Stimulated activated effector memory CD8-positive, alpha-beta T cell treated with anti-CD3 and anti-CD28 coated beads, Interleukin-12 subunit alpha, Interleukin-12 subunit beta, amount 100 ng/mL, for 72 hours (primary cell): ENCODE measurements at regions not wholly inside any gene's neighbourhood (a gene's known extent, or its start where the extent isn't known, plus 50 kb on each side); places are given as distances from the start of the nearest gene placed in this dataset.
"Not testable (repeated sequence)": the region's sequence is repeated elsewhere in the genome, so short reads cannot be mapped to it uniquely, and the experiment has no call there.

Source experiments
- ATAC-seq: fragments of 150-1000 bp; cut with Tn5 transposase; 2 replicates; pipeline ENCODE4 v1.10.0; 2021
- DNase-seq, 2 donors: peaks; one replicate each; pipeline ENCODE4 v3.0.0; 2021 to 2022; ENCODE audit warnings: low spot score in 2 of 2
- H3K27ac Mint-ChIP-seq: one replicate; pipeline ENCODE4 v1.8.0; 2022; ENCODE audit warnings: mild to moderate bottlenecking, mixed read lengths
- H3K36me3 Mint-ChIP-seq: one replicate; pipeline ENCODE4 v1.8.0; 2022; ENCODE audit warnings: mild to moderate bottlenecking, mixed read lengths
- H3K4me1 Mint-ChIP-seq: one replicate; pipeline ENCODE4 v1.8.0; 2022; ENCODE audit warnings: mixed read lengths
- H3K4me3 Mint-ChIP-seq: one replicate; pipeline ENCODE4 v1.8.0; 2022; ENCODE audit warnings: mild to moderate bottlenecking, mixed read lengths
- H3K9me3 Mint-ChIP-seq: one replicate; pipeline ENCODE4 v1.8.0; 2022; ENCODE audit warnings: mixed read lengths

DNA sequence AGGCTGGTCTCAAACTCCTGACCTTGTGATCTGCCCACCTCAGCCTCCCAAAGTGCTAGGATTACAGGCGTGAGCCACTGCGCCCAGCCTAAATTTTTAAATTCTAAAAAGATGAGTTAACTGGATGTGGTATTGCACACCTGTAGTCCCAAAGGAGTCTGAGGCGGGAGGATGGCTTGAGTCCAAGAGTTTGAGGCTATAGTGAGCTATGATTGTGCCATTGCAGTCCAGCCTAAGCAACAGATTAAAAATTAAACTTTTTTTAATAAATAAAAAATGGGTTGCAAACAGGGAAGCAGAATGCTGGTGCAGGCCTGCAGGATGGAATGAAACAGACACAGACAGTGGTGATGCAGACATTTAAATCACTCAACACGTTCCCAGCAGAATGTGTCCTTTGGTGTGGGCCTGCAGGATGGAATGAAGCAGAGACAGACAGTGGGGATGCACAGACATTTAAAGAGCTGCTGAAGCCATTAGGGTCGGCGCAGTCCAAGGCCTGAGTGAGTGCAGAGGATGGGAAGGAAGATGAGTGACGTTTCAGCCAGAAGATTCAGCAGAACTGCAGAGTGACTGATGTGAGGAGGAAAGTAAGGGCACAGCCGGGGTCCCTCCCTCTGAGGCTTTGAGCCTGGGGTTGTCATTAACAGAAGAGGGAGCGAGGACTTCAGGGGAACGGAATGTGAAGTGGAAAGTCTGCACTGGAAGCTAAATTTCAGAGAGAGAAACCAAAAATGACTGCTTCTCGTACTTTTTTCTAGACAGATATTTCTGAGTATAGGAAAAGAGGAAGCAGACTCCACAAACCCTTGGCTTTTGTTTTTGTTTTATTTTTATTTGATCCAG is 117.5 kb downstream of the RIN2 start:
- DNase-seq (no peak), ATAC-seq (no peak)
- H3K4me3 Mint-ChIP-seq: no peak overlapping the region
- no peak overlapping the region for H3K27ac Mint-ChIP-seq
- no peaks in the 10 kb centered on the region for H3K4me1 Mint-ChIP-seq
- no peaks in the 10 kb centered on the region for H3K9me3 Mint-ChIP-seq
- H3K36me3 Mint-ChIP-seq: no peaks in the 10 kb centered on the region

DNA sequence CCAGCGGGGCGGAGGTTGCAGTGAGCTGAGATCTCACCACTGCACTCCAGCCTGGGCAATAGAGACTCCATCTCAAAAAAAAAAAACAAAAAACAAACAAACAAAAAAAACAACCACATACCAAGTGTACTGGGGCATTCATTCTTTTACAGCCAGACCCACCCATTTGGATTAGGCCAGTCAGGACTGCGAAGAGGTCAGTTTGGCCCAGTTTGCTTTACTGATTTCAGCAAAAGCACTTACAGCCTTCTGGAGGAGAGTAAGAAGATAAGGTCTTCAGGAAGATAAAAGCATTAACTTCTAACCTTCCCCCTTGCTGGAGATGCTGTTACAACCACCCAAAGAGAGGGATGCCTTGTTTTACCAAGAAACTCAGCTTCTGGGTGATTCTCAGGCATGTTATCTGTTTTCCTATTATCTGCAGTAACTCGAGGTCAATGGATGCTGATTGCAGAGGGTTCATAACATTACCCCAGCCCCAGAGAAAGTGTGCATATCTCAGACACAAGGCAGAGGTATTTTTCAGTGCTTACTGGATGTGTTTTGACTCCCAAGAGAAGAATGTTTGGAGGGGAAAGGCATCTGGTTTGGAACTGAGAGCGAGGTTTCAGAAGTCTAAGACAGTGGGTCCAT is 118.9 kb downstream of the RIN2 start:
- no peaks in the 10 kb centered on the region for H3K9me3 Mint-ChIP-seq

DNA sequence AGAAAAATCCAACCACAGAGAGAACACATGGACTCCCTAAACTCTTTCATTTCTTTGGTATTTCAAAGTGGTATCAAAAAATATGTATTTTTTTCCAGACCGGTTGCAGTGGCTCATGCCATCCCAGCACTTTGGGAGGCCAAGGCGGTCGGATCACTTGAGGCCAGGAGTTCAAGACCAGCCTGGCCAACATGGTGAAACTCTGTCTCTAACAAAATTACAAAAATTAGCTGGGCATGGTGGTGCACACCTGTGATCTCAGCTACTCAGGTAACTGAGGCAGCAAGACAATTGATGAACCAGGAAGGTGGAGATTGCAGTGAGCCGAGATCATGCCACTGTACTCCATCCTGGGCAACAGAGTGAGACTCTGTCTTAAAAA is 121.8 kb downstream of the RIN2 start:
- H3K36me3 Mint-ChIP-seq, ATAC-seq, H3K27ac Mint-ChIP-seq, H3K4me3 Mint-ChIP-seq, DNase-seq, H3K4me1 Mint-ChIP-seq, H3K9me3 Mint-ChIP-seq: not testable (repeated sequence)

More for the DNA sequence above, 118.9 kb downstream of the RIN2 start:
- DNase-seq (no peak), ATAC-seq (no peak)
- H3K36me3 Mint-ChIP-seq: no peaks in the 10 kb centered on the region
- no peak overlapping the region for H3K27ac Mint-ChIP-seq
- H3K4me3 Mint-ChIP-seq: no peak overlapping the region
- no peaks in the 10 kb centered on the region for H3K4me1 Mint-ChIP-seq

DNA sequence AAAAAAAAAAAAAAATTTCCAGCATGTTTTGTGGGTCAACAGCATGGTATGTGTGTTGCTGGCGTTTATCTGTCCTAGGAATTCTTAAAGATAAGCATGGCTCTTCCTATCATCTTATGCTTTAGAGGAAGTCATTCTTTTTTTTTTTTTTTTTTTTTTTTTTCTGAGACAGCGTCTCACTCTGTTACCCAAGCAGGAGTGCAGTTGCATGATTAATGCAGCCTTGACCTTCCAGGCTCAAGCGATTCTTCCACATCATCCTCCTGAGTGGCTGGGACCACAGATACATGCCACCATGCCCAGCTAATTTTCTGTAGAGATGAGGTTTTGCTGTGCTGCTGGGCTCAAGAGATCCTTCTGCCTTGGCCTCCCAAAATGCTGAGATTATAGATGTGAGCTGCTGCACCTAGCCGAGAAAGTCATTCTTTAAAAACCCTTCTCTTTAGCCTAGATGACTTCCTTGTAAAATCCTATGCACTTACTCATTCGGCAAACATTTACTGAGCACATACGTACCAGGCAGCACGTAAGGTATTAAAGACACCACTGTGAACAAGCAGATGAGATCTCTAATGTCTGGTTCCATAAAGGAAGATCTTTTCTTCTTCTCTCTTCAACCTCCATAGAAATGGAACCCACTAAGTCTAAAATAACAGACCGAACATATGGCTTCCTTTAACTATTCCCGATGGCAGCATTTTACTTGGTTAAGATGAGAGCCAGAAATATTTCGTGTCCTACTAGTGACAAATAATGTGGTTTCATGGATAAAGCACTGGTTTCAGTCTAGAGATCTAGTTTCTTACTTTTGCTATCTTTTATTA is 122.4 kb downstream of the RIN2 start:
- DNase-seq (no peak), ATAC-seq (no peak)
- no peaks in the 10 kb centered on the region for H3K9me3 Mint-ChIP-seq
- no peaks in the 10 kb centered on the region for H3K36me3 Mint-ChIP-seq
- H3K4me1 Mint-ChIP-seq: no peaks in the 10 kb centered on the region
- H3K27ac Mint-ChIP-seq: no peak overlapping the region
- H3K4me3 Mint-ChIP-seq: no peak overlapping the region

DNA sequence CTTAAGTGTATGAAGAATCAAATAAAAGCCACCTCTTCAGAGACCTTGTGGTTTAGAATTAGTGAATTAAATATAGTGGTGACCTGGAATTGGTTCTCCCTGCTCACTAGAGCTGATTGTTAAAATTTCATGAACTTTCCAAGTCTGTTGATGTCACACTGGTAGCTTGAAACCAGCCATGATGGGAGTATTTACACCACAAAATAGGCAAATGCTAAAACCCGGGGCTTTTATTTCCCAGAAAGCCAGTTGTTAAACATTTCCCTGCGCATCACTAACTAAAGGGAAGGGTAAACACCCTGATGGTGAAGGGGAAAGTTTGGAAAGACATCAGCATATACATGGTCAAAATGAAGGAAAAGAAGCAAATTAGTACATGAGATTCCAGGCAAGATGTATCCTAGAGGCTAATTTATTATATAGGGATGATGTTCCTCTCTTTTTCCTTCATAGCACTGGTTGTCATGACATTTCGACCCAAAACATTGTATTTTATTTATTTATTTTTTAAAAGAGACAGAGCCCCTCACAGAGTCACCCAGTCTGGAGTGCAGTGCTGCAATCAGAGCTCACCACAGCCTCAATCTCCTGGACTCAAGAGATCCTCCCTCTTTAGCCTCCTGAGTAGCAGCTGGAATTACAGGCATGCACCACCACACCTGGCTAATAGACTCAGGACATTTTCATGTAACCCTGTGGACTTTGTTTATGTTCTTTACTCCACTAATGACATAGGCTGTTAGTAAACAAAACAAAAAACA is 123.2 kb downstream of the RIN2 start:
- ATAC-seq (no peak), DNase-seq (no peak)
- no peak overlapping the region for H3K27ac Mint-ChIP-seq
- H3K36me3 Mint-ChIP-seq: no peaks in the 10 kb centered on the region
- no peaks in the 10 kb centered on the region for H3K4me1 Mint-ChIP-seq
- no peak overlapping the region for H3K4me3 Mint-ChIP-seq
- no peaks in the 10 kb centered on the region for H3K9me3 Mint-ChIP-seq

DNA sequence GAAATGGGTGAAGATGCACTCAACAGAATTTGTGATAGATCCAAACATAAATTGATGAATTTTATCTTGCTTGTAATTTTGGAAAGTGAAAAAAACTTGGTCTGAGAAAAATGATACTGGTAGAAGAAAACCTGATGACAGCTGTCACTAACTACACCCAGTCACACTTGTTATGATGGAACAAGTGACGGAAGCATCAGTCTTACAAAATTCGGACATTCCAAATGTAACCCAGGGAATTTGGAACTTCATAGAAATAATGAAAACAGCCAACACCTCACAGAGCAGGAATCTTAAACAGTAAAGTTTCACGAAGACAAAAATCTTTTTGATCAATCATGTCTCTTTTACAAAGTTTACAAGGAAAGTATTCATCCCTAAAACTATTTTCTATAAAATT is 123.9 kb downstream of the RIN2 start:
- ATAC-seq (no peak), DNase-seq (no peak)
- Mint-ChIP-seq H3K36me3 (no peaks in the 10 kb centered on the region), H3K4me1 (no peaks in the 10 kb centered on the region), H3K4me3 (no peak overlapping the region), H3K9me3 (no peaks in the 10 kb centered on the region), H3K27ac (no peak overlapping the region)

DNA sequence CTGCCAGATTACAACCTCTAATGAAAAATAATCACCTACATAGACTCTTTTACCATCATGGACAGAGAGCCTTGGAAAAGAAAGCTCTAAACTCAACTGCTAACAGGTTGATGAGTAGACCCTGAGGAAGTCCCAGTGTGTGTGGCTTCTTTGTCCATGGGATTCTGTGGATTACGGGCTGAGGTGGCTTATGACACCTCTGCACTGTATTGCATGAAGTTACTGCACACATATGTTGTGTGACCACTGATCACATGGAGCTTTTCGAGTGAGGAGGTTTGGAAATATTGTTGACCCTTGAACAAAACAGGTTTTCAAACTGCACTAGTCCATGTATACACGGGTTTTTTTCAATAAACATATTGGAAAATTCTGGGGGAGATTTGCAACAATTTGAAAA is 124.4 kb downstream of the RIN2 start:
- Mint-ChIP-seq H3K9me3 (no peaks in the 10 kb centered on the region), H3K4me3 (no peak overlapping the region), H3K4me1 (no peaks in the 10 kb centered on the region), H3K27ac (no peak overlapping the region), H3K36me3 (no peaks in the 10 kb centered on the region)
- no peak for DNase-seq
- ATAC-seq: no peak

DNA sequence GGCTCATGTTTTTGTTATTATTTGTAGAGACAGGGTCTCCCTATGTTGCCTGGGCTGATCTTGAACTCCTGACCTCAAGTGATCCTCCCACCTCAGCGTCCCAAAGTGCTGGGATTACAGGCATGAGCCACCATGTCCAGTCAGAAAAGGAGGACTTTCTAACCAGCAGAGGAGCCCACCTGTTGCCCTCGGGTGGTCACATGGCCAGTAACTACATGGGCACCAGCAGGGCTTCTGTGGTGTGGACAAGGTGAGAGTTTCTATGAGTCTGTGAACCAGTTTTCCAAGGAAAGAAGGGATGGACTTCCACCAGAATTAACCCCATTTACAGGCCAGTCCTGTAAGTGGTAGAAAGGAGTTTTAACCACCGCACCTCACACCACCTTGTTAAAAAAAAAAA is 125.4 kb downstream of the RIN2 start:
- no peak for ATAC-seq
- Mint-ChIP-seq H3K27ac (no peak overlapping the region), H3K9me3 (no peaks in the 10 kb centered on the region), H3K4me1 (no peaks in the 10 kb centered on the region), H3K4me3 (no peak overlapping the region), H3K36me3 (no peaks in the 10 kb centered on the region)
- DNase-seq: no peak

DNA sequence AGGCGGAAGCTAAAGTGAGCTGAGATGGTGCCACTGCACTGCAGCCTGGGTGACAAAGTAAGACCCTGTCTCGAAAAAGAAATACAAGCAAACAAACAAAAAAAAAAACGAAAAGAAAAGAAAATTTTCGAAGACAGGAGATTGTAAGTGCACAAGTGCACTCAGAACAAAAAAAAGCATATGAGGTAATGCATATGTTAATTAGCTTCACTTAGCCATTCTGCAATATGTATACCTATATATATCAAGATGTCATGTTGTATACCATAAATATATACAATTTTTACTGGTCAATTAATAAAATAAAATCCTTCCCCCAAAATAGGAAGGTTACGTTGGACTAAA is 127.5 kb downstream of the RIN2 start:
- no peak overlapping the region for H3K4me3 Mint-ChIP-seq
- no peak overlapping the region for H3K27ac Mint-ChIP-seq
- H3K9me3 Mint-ChIP-seq: no peaks in the 10 kb centered on the region
- DNase-seq: no peak
- no peaks in the 10 kb centered on the region for H3K36me3 Mint-ChIP-seq
- no peaks in the 10 kb centered on the region for H3K4me1 Mint-ChIP-seq
- ATAC-seq: no peak

DNA sequence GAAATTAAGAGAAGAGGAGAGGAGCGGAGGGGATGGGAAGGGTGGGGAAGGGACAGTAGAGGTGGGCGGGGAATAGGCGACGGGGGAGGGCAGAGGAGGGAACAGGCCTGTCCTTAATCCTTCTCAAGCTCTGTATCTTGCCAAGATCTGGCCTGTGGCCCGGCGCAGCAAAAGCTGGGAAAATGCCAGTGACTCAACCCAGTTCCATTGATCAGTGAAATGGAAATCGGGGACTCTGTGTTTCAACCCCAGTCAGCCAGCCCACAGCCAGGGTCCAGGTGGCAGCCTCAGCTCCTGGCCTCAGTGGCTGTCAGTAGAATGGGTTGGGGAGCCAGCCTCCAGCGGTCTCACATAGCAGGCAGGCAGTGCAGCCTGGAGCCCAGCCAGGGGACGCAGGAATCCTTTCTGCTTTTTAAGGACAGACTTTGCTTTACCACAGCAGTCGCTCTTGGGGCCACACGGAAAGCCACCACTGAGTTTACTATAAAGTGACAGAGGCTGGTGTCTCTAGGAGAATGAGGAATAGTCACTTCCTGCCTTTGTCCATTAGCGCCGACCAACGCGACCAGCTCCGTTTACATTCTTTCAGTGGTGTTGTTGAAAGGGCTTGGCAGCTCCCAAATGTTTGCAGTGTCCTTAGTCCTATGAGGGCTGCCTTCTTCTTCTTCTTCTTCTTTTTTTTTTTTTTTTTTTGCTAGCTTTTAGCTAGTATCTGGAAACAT is 128.0 kb downstream of the RIN2 start:
- H3K4me3 Mint-ChIP-seq: no peak overlapping the region
- no peaks in the 10 kb centered on the region for H3K9me3 Mint-ChIP-seq
- no peak overlapping the region for H3K27ac Mint-ChIP-seq
- DNase-seq (no peak), ATAC-seq (no peak)
- H3K4me1 Mint-ChIP-seq: no peaks in the 10 kb centered on the region
- H3K36me3 Mint-ChIP-seq: no peaks in the 10 kb centered on the region

DNA sequence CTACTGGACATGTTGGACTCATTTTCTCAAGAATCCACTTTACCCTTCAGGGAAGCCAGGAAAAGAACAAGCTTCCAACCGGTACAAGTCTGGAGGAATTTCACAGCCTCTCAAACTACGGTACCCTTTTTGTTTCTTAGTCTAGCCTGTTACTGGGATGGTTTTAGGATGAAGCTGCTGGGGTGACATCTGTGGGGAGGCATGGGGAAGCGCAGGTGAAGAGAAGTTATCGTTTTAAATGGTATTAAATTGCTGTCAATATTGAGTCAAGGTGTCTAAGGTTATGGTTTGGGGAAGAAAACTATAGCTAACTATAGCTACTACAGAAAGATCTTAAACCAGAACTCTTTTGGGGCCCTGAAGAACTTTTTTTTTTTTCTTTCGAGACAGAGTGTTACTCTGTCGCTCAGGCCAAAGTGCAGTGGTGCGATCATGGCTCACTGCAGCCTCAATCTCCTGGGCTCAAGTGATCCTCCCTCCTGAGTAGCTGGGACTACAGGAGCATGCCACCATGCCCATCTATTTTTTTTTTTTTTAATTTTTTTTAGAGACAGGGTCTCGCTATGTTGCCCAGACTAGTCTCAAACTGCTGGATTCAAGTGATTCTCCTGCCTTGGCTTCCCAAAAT is 128.7 kb downstream of the RIN2 start:
- Mint-ChIP-seq H3K36me3 (no peaks in the 10 kb centered on the region), H3K27ac (no peak overlapping the region), H3K4me3 (no peak overlapping the region), H3K9me3 (no peaks in the 10 kb centered on the region), H3K4me1 (no peaks in the 10 kb centered on the region)
- no peak for ATAC-seq
- DNase-seq: no peak

DNA sequence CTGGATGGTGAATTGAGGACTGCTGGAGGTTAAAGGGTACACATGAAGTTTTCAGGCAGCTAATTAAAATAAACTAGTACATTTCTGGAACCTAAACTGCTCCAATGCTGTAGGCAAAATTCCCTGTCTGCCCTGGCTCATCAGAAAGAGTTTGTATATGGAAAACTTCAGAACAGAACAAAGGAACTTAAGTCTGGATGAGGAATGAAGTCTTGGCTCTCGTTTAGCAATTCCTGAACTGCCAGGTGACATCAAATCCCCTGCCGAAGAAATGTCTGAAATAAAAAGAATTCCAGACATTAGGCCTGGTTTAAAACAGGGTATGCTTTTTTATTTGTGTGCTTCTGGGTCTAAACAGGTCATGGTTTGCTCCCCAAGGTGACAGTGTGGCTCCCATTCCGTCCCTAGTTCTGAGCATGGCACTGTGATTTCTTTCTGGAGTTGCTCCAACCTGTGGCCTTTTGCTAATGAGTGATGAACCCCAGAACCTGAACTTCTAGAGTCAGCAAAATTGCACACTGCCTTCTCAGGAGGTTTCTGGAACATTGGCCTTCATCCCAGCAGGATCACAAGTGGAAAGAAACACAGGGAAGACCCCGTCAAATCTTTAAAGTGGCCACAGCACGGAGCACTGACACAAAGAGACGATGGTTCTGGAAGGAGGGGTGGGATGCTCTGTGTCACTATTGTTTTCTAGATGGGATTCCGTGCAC is 129.4 kb upstream of the NAA20 start:
- H3K36me3 Mint-ChIP-seq: no peaks in the 10 kb centered on the region
- no peak overlapping the region for H3K27ac Mint-ChIP-seq
- no peak overlapping the region for H3K4me3 Mint-ChIP-seq
- no peaks in the 10 kb centered on the region for H3K4me1 Mint-ChIP-seq
- H3K9me3 Mint-ChIP-seq: no peaks in the 10 kb centered on the region
- no peak for ATAC-seq
- no peak for DNase-seq

DNA sequence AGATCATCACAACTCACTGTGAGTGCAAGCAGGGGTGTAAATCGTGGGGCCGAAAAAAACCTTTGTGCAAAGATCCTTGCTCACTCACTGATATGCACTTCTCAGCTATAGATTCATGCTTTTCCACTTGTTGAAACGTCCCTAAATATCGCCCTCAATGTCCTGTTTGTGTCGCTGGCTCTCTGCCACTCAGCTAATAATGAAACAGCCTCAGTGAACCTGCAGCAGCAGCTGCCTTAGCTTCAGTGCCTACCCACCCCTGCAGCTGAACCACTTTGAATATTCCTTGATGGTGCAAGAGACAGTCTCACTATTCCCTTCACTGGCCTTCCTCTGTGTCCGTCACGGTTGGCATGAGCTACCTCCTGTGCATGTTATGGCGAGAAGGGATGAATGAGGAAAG is 128.9 kb upstream of the NAA20 start:
- H3K4me3 Mint-ChIP-seq: no peak overlapping the region
- H3K9me3 Mint-ChIP-seq: no peaks in the 10 kb centered on the region
- H3K4me1 Mint-ChIP-seq: no peaks in the 10 kb centered on the region
- no peak for ATAC-seq
- no peaks in the 10 kb centered on the region for H3K36me3 Mint-ChIP-seq
- no peak for DNase-seq
- no peak overlapping the region for H3K27ac Mint-ChIP-seq
